IMR-90 (cell line): ENCODE measurements at regions not wholly inside any gene's neighbourhood (a gene's known extent, or its start where the extent isn't known, plus 50 kb on each side); places are given as distances from the start of the nearest gene placed in this dataset.

ENCODE experiments used
- ATAC-seq: fragments of 200-7000 bp; cut with Tn5 transposase; 2 replicates; pipeline ENCODE4 v1.9.1; 2020; ENCODE audit warnings: low read depth, mild to moderate bottlenecking, moderate library complexity
- BruUV-seq: library from RNA; stranded (reverse); fragments of 400-500 nt; replicated peaks from 2 replicates; lab custom pipeline; 2021; lab: Mats Ljungman, UMichigan
- CTCF ChIA-PET: fragments of 300-600 bp; formaldehyde crosslinking; extraction: SDS; loops from one replicate; lab custom pipeline; 2021; ENCODE audit warnings: antibody characterized with exemption; lab: Yijun Ruan, JAX
- POLR2A ChIA-PET: fragments of 300-600 bp; sonication (Branson Sonifier 250); formaldehyde crosslinking; loops from one replicate; lab custom pipeline; 2022; ENCODE audit warnings: antibody characterized with exemption; ENCODE audit not compliant: unreplicated experiment; lab: Charles Lee
- DNase-seq: peaks from one replicate; pipeline ENCODE4 v3.0.0; 2013
- H2AFZ ChIP-seq: replicated peaks from 2 replicates; pipeline ENCODE3; 2013; ENCODE audit warnings: low read length, mild to moderate bottlenecking; ENCODE audit not compliant: poor library complexity
- H2AK5ac ChIP-seq: 2 replicates; pipeline ENCODE4 v1.6.1; 2013; ENCODE audit warnings: low read depth, low read length, inconsistent platforms
- H2AK9ac ChIP-seq: replicated peaks from 2 replicates; pipeline ENCODE3; 2013; ENCODE audit warnings: mild to moderate bottlenecking, low read depth, low read length, moderate library complexity; ENCODE audit not compliant: poor library complexity
- H2BK120ac ChIP-seq: 2 replicates; pipeline ENCODE4 v1.6.1; 2013; ENCODE audit warnings: low read depth, low read length, inconsistent platforms
- H2BK15ac ChIP-seq: 3 replicates; pipeline ENCODE4 v1.6.1; 2013; ENCODE audit warnings: low read depth, low read length, inconsistent platforms
- H2BK20ac ChIP-seq: 2 replicates; pipeline ENCODE4 v1.6.1; 2013; ENCODE audit warnings: low read depth, mild to moderate bottlenecking, inconsistent platforms, low read length, moderate library complexity
- H2BK5ac ChIP-seq: 2 replicates; pipeline ENCODE4 v1.6.1; 2013; ENCODE audit warnings: mild to moderate bottlenecking, low read depth, low read length, inconsistent platforms; ENCODE audit not compliant: poor library complexity, severe bottlenecking
- H3K14ac ChIP-seq: replicated peaks from 2 replicates; pipeline ENCODE4 v1.6.1; 2013; ENCODE audit warnings: low read depth, low read length, inconsistent platforms
- H3K18ac ChIP-seq: 2 replicates; pipeline ENCODE4 v1.6.1; 2013; ENCODE audit warnings: low read depth, low read length, control low read depth
- H3K23ac ChIP-seq: 2 replicates; pipeline ENCODE4 v1.6.1; 2013; ENCODE audit warnings: low read depth, low read length, inconsistent platforms
- H3K27ac ChIP-seq: 2 replicates; pipeline ENCODE4 v1.5.1; 2013; ENCODE audit warnings: mild to moderate bottlenecking, control low read depth, low read length; ENCODE audit not compliant: insufficient read depth
- H3K27me3 ChIP-seq: 2 replicates; pipeline ENCODE4 v1.6.1; 2013; ENCODE audit warnings: low read length; ENCODE audit not compliant: control insufficient read depth, insufficient read depth
- H3K36me3 ChIP-seq: 2 replicates; pipeline ENCODE4 v1.6.1; 2013; ENCODE audit warnings: low read length, mixed read lengths; ENCODE audit not compliant: control insufficient read depth, insufficient read depth
- H3K4ac ChIP-seq: 2 replicates; pipeline ENCODE4 v1.6.1; 2013; ENCODE audit warnings: low read depth, low read length, inconsistent platforms
- H3K4me1 ChIP-seq: 2 replicates; pipeline ENCODE4 v1.6.1; 2013; ENCODE audit warnings: low read length, mixed read lengths; ENCODE audit not compliant: control insufficient read depth, insufficient read depth
- H3K4me2 ChIP-seq: 2 replicates; pipeline ENCODE4 v1.6.1; 2013; ENCODE audit warnings: low read depth, mild to moderate bottlenecking, control low read depth, low read length, moderate library complexity
- H3K4me3 ChIP-seq: 2 replicates; pipeline ENCODE4 v1.5.1; 2013; ENCODE audit warnings: low read depth, mild to moderate bottlenecking, control low read depth, low read length, moderate library complexity; ENCODE audit not compliant: insufficient read depth
- H3K56ac ChIP-seq: 2 replicates; pipeline ENCODE4 v1.6.1; 2013; ENCODE audit warnings: low read length, inconsistent platforms; ENCODE audit not compliant: insufficient read depth; ENCODE audit errors: extremely low read depth
- H3K79me1 ChIP-seq, 2 experiments: 2 replicates each; pipeline ENCODE4 v1.6.1; 2013; ENCODE audit warnings: low read length in 2 of 2, inconsistent platforms in 1 of 2, low read depth in 1 of 2
- H3K9ac ChIP-seq: 2 replicates; pipeline ENCODE4 v1.6.1; 2013; ENCODE audit warnings: low read depth, low read length, control low read depth
- H3K9me1 ChIP-seq: 2 replicates; pipeline ENCODE4 v1.6.1; 2013; ENCODE audit warnings: low read length, inconsistent platforms; ENCODE audit not compliant: insufficient read depth
- H3K9me3 ChIP-seq: 2 replicates; pipeline ENCODE4 v1.6.1; 2013; ENCODE audit warnings: low read length; ENCODE audit not compliant: control insufficient read depth, insufficient read depth
- H4K20me1 ChIP-seq: 2 replicates; pipeline ENCODE4 v1.6.1; 2013; ENCODE audit warnings: low read length, inconsistent platforms; ENCODE audit not compliant: insufficient read depth
- H4K5ac ChIP-seq: 2 replicates; pipeline ENCODE4 v1.6.1; 2013; ENCODE audit warnings: mild to moderate bottlenecking, low read depth, low read length, control low read depth
- H4K8ac ChIP-seq, 2 experiments: 2 replicates each; pipeline ENCODE4 v1.6.1; 2013; ENCODE audit warnings: low read depth in 2 of 2, low read length in 2 of 2, control low read depth in 1 of 2, inconsistent platforms in 1 of 2
- H4K91ac ChIP-seq: 2 replicates; pipeline ENCODE4 v1.6.1; 2013; ENCODE audit warnings: low read depth, low read length, inconsistent platforms; ENCODE audit not compliant: insufficient read depth
- MAFK ChIP-seq: IDR thresholded peaks from 2 replicates; pipeline ENCODE4 v1.6.1; 2012; ENCODE audit warnings: low read depth, low read length, improper control_type of control experiment
- SMC3 ChIP-seq: fragments of 150-350 bp; IDR thresholded peaks from 2 replicates; pipeline ENCODE4 v1.6.1; 2016; ENCODE audit warnings: low read depth, mild to moderate bottlenecking, antibody characterized with exemption, low read length, moderate library complexity
- WGBS, 2 experiments: methylation state at CpG; one replicate each; pipeline versions ENCODE4 v1.1.5 to v1.1.7; 2013; ENCODE audit warnings: missing lambda C conversion rate in 2 of 2; ENCODE audit not compliant: insufficient read length in 1 of 2; ENCODE audit errors: extremely low coverage in 2 of 2; 5-methylcytosine and 5-hydroxymethylcytosine counted together
- dilution Hi-C: fragments of 300-500 bp; cut with HindIII; formaldehyde crosslinking; loops from one replicate; pipeline ENCODE4 v1.14.3; 2018; ENCODE audit warnings: low sequenced_read_pairs; ENCODE audit not compliant: unreplicated experiment
- in situ Hi-C: fragments of 300-500 bp; cut with MboI; formaldehyde crosslinking; loops from 3 replicates; pipeline ENCODE4 v1.14.3; 2019; ENCODE audit warnings: low sequenced_read_pairs, inconsistent platforms, mixed read lengths
- intact Hi-C: fragments of 100-400 bp; cut with micrococcal nuclease; formaldehyde crosslinking; loops from 2 replicates; pipeline ENCODE4 v1.10.0; 2022

GRCh38 chr4:123848606-123849005 lies 452.0 kb downstream of the SPRY1 start:
- no peak overlapping the region for H4K8ac ChIP-seq
- H4K91ac ChIP-seq: no peak overlapping the region
- no TSS peak for BruUV-seq
- no peak overlapping the region for H3K56ac ChIP-seq
- no peak overlapping the region for H3K4ac ChIP-seq
- H3K23ac ChIP-seq: no peak overlapping the region
- no peak overlapping the region for H2BK20ac ChIP-seq
- no peaks in the 10 kb centered on the region for H3K36me3 ChIP-seq
- no peaks in the 10 kb centered on the region for H3K9me1 ChIP-seq
- no peaks in the 10 kb centered on the region for H4K20me1 ChIP-seq
- no peak overlapping the region for H3K14ac ChIP-seq
- no peak overlapping the region for H2AK9ac ChIP-seq
- H3K18ac ChIP-seq: no peak overlapping the region
- dilution Hi-C loops (no loop called here), in situ Hi-C loops (no loop called here), intact Hi-C loops (no loop called here)
- no peak overlapping the region for H2AK5ac ChIP-seq
- DNase-seq (no peak), ATAC-seq (no peak)
- CTCF ChIA-PET: no interaction called here
- no peak overlapping the region for H3K27ac ChIP-seq
- H3K4me1 ChIP-seq: no peaks in the 10 kb centered on the region
- no CpG with 5 or more reads among the region's 1 CpG for WGBS, 2 experiments
- H2AFZ ChIP-seq: no peak overlapping the region
- H2BK15ac ChIP-seq: no peak overlapping the region
- peaks cover 2% of the 10 kb centered on the region; the same call in 1 of the 2 replicates for H3K9me3 ChIP-seq
- no peak overlapping the region for H3K4me3 ChIP-seq
- POLR2A ChIA-PET: no interaction called here
- H2BK120ac ChIP-seq: no peak overlapping the region
- no peak overlapping the region for H3K9ac ChIP-seq
- H2BK5ac ChIP-seq: no peak overlapping the region
- no peak overlapping the region for H4K5ac ChIP-seq
- H3K4me2 ChIP-seq: no peak overlapping the region
- TF ChIP-seq MAFK: peak; percentile 60
- TF ChIP-seq SMC3: no peak
- no peaks in the 10 kb centered on the region for H3K79me1 ChIP-seq
- H3K27me3 ChIP-seq: no peaks in the 10 kb centered on the region
